Mesothelial cell of epicardium (in vitro differentiated cells): ENCODE measurements at regions not wholly inside any gene's neighbourhood (a gene's known extent, or its start where the extent isn't known, plus 50 kb on each side); places are given as distances from the start of the nearest gene placed in this dataset.

Source experiments
- DNase-seq, 2 experiments: peaks; one replicate each; pipeline ENCODE4 v3.0.0; 2021; ENCODE audit warnings: low spot score in 2 of 2; ENCODE audit not compliant: unreplicated experiment in 2 of 2
- H3K27ac Mint-ChIP-seq: 2 replicates; pipeline ENCODE4 v1.8.0; 2021; ENCODE audit warnings: mixed read lengths
- H3K27me3 Mint-ChIP-seq: 2 replicates; pipeline ENCODE4 v1.8.0; 2021; ENCODE audit warnings: low read depth, mixed read lengths
- H3K36me3 Mint-ChIP-seq: 2 replicates; pipeline ENCODE4 v1.8.0; 2021; ENCODE audit warnings: mixed read lengths
- H3K4me1 Mint-ChIP-seq: 2 replicates; pipeline ENCODE4 v1.8.0; 2021; ENCODE audit warnings: mixed read lengths
- H3K4me3 Mint-ChIP-seq: 2 replicates; pipeline ENCODE4 v1.8.0; 2021; ENCODE audit warnings: mild to moderate bottlenecking, moderate library complexity, mixed read lengths
- H3K9me3 Mint-ChIP-seq: 2 replicates; pipeline ENCODE4 v1.8.0; 2021; ENCODE audit warnings: mixed read lengths
- TF ChIP-seq, protein P1 (sequence below): fragments of 200-600 bp; sonication (generic); IDR thresholded peaks from one replicate; pipeline ENCODE4 v1.5.0; 2021; ENCODE audit warnings: antibody characterized with exemption; ENCODE audit not compliant: unreplicated experiment

DNA sequence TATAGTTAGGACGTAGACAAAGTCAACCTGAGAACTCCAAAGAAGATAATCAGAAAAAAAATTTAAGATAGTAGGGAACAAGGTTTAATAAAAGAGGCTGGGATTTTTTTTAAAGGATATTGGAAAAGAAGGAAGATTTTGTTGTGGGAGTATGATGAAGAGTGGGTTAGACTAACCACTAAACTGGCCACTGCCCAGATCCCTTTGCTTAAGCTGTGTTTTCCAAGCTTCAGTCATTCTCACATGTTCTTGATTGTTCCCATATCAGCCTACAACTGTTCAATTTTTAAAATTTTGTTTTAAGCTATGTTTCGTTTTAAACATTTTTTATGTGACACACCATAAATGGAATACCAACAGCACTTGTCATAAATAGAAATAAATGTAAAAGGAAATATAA lies 284.5 kb upstream of the MMADHC start:
- peaks cover 3% of the 10 kb centered on the region for H3K36me3 Mint-ChIP-seq
- no peak overlapping the region for H3K4me3 Mint-ChIP-seq
- DNase-seq, result no peak
- H3K4me1 Mint-ChIP-seq, result peaks cover 5% of the 10 kb centered on the region
- H3K27me3 Mint-ChIP-seq, result no peaks in the 10 kb centered on the region
- peaks cover 23% of the 10 kb centered on the region for H3K9me3 Mint-ChIP-seq
- no peak overlapping the region for H3K27ac Mint-ChIP-seq
- TF ChIP-seq, protein P1, sequence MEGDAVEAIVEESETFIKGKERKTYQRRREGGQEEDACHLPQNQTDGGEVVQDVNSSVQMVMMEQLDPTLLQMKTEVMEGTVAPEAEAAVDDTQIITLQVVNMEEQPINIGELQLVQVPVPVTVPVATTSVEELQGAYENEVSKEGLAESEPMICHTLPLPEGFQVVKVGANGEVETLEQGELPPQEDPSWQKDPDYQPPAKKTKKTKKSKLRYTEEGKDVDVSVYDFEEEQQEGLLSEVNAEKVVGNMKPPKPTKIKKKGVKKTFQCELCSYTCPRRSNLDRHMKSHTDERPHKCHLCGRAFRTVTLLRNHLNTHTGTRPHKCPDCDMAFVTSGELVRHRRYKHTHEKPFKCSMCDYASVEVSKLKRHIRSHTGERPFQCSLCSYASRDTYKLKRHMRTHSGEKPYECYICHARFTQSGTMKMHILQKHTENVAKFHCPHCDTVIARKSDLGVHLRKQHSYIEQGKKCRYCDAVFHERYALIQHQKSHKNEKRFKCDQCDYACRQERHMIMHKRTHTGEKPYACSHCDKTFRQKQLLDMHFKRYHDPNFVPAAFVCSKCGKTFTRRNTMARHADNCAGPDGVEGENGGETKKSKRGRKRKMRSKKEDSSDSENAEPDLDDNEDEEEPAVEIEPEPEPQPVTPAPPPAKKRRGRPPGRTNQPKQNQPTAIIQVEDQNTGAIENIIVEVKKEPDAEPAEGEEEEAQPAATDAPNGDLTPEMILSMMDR, result no peak

DNA sequence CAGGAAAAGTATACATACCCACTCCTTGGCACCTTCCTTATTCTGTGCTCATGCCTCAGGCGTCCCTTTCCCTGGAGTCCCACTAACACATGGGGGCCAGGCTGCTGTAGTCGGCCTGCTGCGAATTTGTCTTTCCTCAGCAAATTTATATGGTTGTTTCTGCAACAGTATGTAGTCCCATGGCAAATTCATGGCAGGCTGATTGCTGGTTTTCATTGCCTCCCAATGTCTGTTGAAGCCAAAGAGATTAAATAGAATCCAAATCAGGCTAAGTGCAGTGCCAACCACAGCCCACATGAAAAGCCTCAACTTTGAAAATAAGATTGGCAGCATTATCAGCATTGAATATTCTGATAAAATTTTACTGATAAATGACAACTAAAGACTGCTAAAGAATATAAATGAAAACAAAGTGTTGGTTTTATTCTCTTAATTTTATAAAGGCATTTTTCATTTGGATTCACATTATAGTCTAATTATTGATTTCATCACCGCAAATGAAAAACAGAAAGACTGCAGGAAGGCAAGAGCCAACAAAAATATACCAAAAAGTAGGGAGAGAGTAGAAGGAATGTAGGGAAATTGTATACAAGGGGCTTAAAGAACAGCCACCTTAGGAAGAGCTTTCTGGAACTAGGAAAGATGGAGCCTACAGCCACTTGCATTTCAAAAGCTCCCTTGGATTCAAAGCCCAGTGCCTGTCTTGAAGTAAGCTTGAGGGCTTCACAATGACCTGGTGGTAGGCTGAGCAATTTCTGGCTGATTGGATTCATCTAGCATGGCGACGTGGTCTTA lies 283.7 kb upstream of the MMADHC start:
- H3K36me3 Mint-ChIP-seq, result peaks cover 3% of the 10 kb centered on the region
- H3K4me3 Mint-ChIP-seq, result no peak overlapping the region
- H3K27ac Mint-ChIP-seq, result no peak overlapping the region
- TF ChIP-seq, protein P1, result no peak
- no peaks in the 10 kb centered on the region for H3K27me3 Mint-ChIP-seq
- H3K4me1 Mint-ChIP-seq, result peaks cover 5% of the 10 kb centered on the region
- no peak for DNase-seq
- H3K9me3 Mint-ChIP-seq, result peaks cover 24% of the 10 kb centered on the region

DNA sequence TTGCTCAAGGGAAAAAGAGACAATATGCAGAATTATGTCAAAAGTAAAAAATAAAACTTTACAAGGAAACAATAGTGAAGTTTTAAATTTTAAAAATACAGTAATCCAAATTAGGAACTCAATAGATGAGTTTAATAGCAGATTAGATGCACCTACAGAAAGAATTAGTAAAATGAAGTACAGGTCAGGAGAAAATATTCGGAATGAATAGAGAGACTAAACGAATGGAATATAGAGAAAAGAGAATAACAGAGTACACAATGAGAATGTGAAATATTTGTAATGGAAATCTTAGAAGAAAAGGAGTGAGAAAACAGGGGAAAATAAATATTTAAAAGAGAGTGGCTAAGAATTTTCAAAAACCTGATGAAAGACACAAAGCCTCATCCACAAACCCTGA lies 275.7 kb upstream of the MMADHC start:
- Mint-ChIP-seq H3K9me3 (peaks cover 46% of the 10 kb centered on the region), H3K27ac (no peak overlapping the region), H3K4me1 (peaks cover under 1% of the 10 kb centered on the region), H3K27me3 (no peaks in the 10 kb centered on the region), H3K36me3 (peaks cover 12% of the 10 kb centered on the region), H3K4me3 (no peak overlapping the region)
- no peak for DNase-seq
- TF ChIP-seq, protein P1, result no peak

DNA sequence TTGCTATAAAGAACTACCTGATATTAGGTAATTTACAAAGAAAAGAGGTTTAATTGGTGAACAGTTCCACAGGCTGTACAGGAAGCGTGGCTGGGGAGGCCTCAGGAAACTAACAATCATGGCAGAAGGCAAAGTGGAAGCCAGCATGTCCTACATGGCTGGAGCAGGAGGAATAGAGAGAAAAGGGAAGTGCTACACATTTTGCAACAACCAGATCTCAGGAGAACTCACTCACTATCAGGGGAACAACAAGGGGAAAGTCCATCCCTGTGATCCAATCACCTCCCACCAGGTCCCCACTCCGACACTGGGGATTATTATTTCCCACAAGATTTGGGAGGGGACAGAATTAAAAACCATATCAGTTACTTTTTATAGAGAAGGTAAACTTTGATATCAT lies 273.5 kb upstream of the MMADHC start:
- DNase-seq, result no peak
- Mint-ChIP-seq H3K36me3 (peaks cover 12% of the 10 kb centered on the region), H3K9me3 (peaks cover 41% of the 10 kb centered on the region), H3K27ac (peak overlapping the region; percentile 20), H3K4me3 (no peak overlapping the region), H3K4me1 (peaks cover 2% of the 10 kb centered on the region), H3K27me3 (no peaks in the 10 kb centered on the region)
- TF ChIP-seq, protein P1, result no peak

DNA sequence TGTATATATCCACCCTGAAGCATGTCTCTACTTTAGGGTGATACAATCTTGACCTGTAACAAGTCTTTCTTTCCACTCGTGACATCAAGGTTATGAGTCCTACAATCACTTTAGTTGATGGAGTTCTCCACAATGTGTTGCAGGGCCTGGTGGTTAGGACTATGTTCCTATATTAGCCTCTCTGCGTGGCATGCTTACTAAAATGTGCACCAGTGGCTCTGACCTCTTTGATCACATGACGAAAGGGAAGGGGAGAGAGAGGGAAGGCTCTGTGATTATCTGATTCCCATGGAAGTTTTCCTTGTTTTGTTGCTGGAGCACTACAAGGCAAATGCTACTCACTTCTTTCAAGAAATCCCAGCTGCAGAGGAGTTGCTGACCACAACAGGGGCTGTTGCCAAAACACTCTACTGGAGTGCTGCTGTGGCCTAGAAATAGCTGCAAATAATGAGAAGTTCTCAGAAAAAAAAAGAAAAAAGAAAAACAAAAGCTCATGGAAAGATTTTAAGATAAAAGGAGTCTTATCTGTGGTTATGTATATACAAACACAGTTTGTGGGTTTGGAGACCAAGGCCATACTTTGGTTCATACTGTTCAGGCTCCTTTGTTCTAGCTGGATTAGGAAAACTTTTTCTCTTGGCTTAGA lies 272.8 kb upstream of the MMADHC start:
- Mint-ChIP-seq H3K27ac (peak overlapping the region; percentile 20), H3K27me3 (no peaks in the 10 kb centered on the region), H3K4me3 (no peak overlapping the region), H3K9me3 (peaks cover 35% of the 10 kb centered on the region), H3K4me1 (peaks cover 2% of the 10 kb centered on the region), H3K36me3 (peaks cover 9% of the 10 kb centered on the region)
- TF ChIP-seq, protein P1, result no peak
- DNase-seq, result no peak
